SU-DHL-6 (cell line): ENCODE measurements at regions not wholly inside any gene's neighbourhood (a gene's known extent, or its start where the extent isn't known, plus 50 kb on each side); places are given as distances from the start of the nearest gene placed in this dataset.

ENCODE experiments used
- H2AFZ ChIP-seq: fragments of 200-600 bp; sonication (generic); 2 replicates; pipeline ENCODE4 v1.6.1; 2014; ENCODE audit warnings: low read depth, mild to moderate bottlenecking, moderate library complexity, mixed read lengths, antibody characterized with exemption, low read length; ENCODE audit not compliant: severe bottlenecking
- H3F3A ChIP-seq: fragments of 200-600 bp; shearing (Covaris generic); 2 replicates; pipeline ENCODE4 v1.6.0; 2016; ENCODE audit warnings: antibody characterized with exemption, mild to moderate bottlenecking; ENCODE audit not compliant: insufficient read depth
- H3K27ac ChIP-seq: fragments of 200-600 bp; sonication (generic); 2 replicates; pipeline ENCODE4 v1.5.1; 2016; ENCODE audit warnings: low read depth, mild to moderate bottlenecking, low read length, moderate library complexity, mixed read lengths
- H3K27me3 ChIP-seq: fragments of 200-600 bp; sonication (generic), shearing (Covaris generic); 2 replicates; pipeline ENCODE4 v1.6.0; 2014; ENCODE audit warnings: mild to moderate bottlenecking, low read length
- H3K36me3 ChIP-seq: fragments of 200-600 bp; sonication (generic); 2 replicates; pipeline ENCODE4 v1.6.1; 2014; ENCODE audit warnings: mild to moderate bottlenecking, low read length, mixed read lengths
- H3K4me2 ChIP-seq: fragments of 300-600, 200-600 bp; shearing (Covaris generic), sonication (generic); 2 replicates; pipeline ENCODE4 v1.6.0; 2014; ENCODE audit warnings: low read length, low read depth, mild to moderate bottlenecking; ENCODE audit not compliant: poor library complexity, severe bottlenecking
- H3K4me3 ChIP-seq: fragments of 200-600 bp; sonication (generic); 2 replicates; pipeline ENCODE4 v1.5.1; 2014; ENCODE audit warnings: antibody characterized with exemption, low read length, mild to moderate bottlenecking, mixed read lengths; ENCODE audit not compliant: insufficient read depth, poor library complexity, severe bottlenecking
- H3K79me2 ChIP-seq: fragments of 200-600 bp; sonication (generic); 2 replicates; pipeline ENCODE4 v1.6.1; 2014; ENCODE audit warnings: mild to moderate bottlenecking, low read length, moderate library complexity; ENCODE audit not compliant: insufficient read depth
- H3K9ac ChIP-seq: fragments of 200-600 bp; sonication (generic); 2 replicates; pipeline ENCODE4 v1.7.0; 2014; ENCODE audit warnings: mild to moderate bottlenecking, low read length
- H3K9me2 ChIP-seq: fragments of 200-600 bp; sonication (generic); replicated peaks from 2 replicates; pipeline ENCODE4 v1.6.1; 2014; ENCODE audit warnings: low read length; ENCODE audit not compliant: insufficient read depth
- H3K9me3 ChIP-seq: fragments of 200-600 bp; sonication (generic); 2 replicates; pipeline ENCODE4 v1.6.1; 2014; ENCODE audit warnings: low read length, mixed read lengths; ENCODE audit not compliant: insufficient read depth
- H4K20me1 ChIP-seq: fragments of 200-600 bp; sonication (generic); 2 replicates; pipeline ENCODE4 v1.6.1; 2014; ENCODE audit warnings: low read depth, mild to moderate bottlenecking, antibody characterized with exemption, low read length, moderate library complexity, mixed read lengths
- CTCF ChIP-seq: fragments of 200-600 bp; sonication (generic); IDR thresholded peaks from one replicate; pipeline ENCODE4 v1.5.1; 2017; ENCODE audit warnings: antibody characterized with exemption, mild to moderate bottlenecking, low read length, moderate library complexity; ENCODE audit not compliant: insufficient read depth, poor library complexity, severe bottlenecking
- EZH2phosphoT487 ChIP-seq: fragments of 200-600 bp; sonication (generic), shearing (Covaris generic); conservative IDR thresholded peaks from 2 replicates; pipeline ENCODE4 v1.6.1; 2018; ENCODE audit warnings: mild to moderate bottlenecking, antibody characterized with exemption, low read length, moderate library complexity, mixed read lengths

GRCh38 chr19:31555634-31556215 is 206.5 kb upstream of the TSHZ3 start:
- Histone ChIP-seq H3K9me2 (no peaks in the 10 kb centered on the region), H3K36me3 (no peaks in the 10 kb centered on the region), H4K20me1 (no peaks in the 10 kb centered on the region), H3K79me2 (no peaks in the 10 kb centered on the region), H3K4me3 (no peak overlapping the region), H2AFZ (no peak overlapping the region), H3K9me3 (no peaks in the 10 kb centered on the region), H3F3A (no peaks in the 10 kb centered on the region), H3K9ac (no peak overlapping the region), H3K4me2 (no peak overlapping the region), H3K27me3 (no peaks in the 10 kb centered on the region), H3K27ac (no peak overlapping the region)
- TF ChIP-seq EZH2phosphoT487: no peak

- Histone ChIP-seq H3K9me2 (no peaks in the 10 kb centered on the region), H3K36me3 (no peaks in the 10 kb centered on the region), H3K9me3 (no peaks in the 10 kb centered on the region), H3K79me2 (no peaks in the 10 kb centered on the region), H3K27ac (no peak overlapping the region), H4K20me1 (no peaks in the 10 kb centered on the region), H3K4me3 (no peak overlapping the region), H3K27me3 (no peaks in the 10 kb centered on the region), H3F3A (no peaks in the 10 kb centered on the region), H3K9ac (no peak overlapping the region), H2AFZ (no peak overlapping the region), H3K4me2 (no peak overlapping the region)
- no peak for TF ChIP-seq EZH2phosphoT487
- TF ChIP-seq CTCF: no peak
Observed at GRCh38 chr19:31559494-31559893, 210.3 kb upstream of the TSHZ3 start.

- Histone ChIP-seq H3F3A (no peaks in the 10 kb centered on the region), H3K27ac (no peak overlapping the region), H3K4me3 (no peak overlapping the region), H3K9ac (no peak overlapping the region), H3K4me2 (no peak overlapping the region), H4K20me1 (no peaks in the 10 kb centered on the region), H3K27me3 (no peaks in the 10 kb centered on the region), H3K9me2 (no peaks in the 10 kb centered on the region), H2AFZ (no peak overlapping the region), H3K9me3 (no peaks in the 10 kb centered on the region), H3K36me3 (no peaks in the 10 kb centered on the region), H3K79me2 (no peaks in the 10 kb centered on the region)
- TF ChIP-seq CTCF: no peak
- TF ChIP-seq EZH2phosphoT487: no peak
Observed at GRCh38 chr19:31560086-31561060, 211.1 kb upstream of the TSHZ3 start.
